GM19328 (cell line): ENCODE measurements at regions not wholly inside any gene's neighbourhood (a gene's known extent, or its start where the extent isn't known, plus 50 kb on each side); places are given as distances from the start of the nearest gene placed in this dataset.
"Not testable (repeated sequence)": the region's sequence is repeated elsewhere in the genome, so short reads cannot be mapped to it uniquely, and the experiment has no call there.

Source experiments
- ATAC-seq: cut with Tn5 transposase; IDR thresholded peaks from one replicate; pipeline ENCODE4 v1.9.1; 2021; ENCODE audit warnings: mild to moderate bottlenecking, moderate library complexity; ENCODE audit not compliant: unreplicated experiment

- ATAC-seq: no peak
Measured at GRCh38 chr13:61358599-61358998, 57.0 kb downstream of the PCDH20 start.

- ATAC-seq: no peak
Measured at GRCh38 chr13:61350341-61350740, 65.3 kb downstream of the PCDH20 start.

GRCh38 chr13:61339054-61339621 lies 76.5 kb downstream of the PCDH20 start:
- no peak for ATAC-seq

GRCh38 chr13:61316647-61317046 lies 99.0 kb downstream of the PCDH20 start:
- no peak for ATAC-seq

GRCh38 chr13:61294467-61295191 lies 121.0 kb downstream of the PCDH20 start:
- no peak for ATAC-seq

GRCh38 chr13:61286148-61286745 lies 129.4 kb downstream of the PCDH20 start:
- no peak for ATAC-seq

GRCh38 chr13:61277586-61278276 lies 137.9 kb downstream of the PCDH20 start:
- no peak for ATAC-seq

GRCh38 chr13:61277088-61277487 lies 138.6 kb downstream of the PCDH20 start:
- ATAC-seq: no peak

- no peak for ATAC-seq
Measured at GRCh38 chr13:61276401-61276800, 139.2 kb downstream of the PCDH20 start.

GRCh38 chr13:61275736-61276135 lies 139.9 kb downstream of the PCDH20 start:
- no peak for ATAC-seq

GRCh38 chr13:61275251-61275650 lies 140.4 kb downstream of the PCDH20 start:
- ATAC-seq: no peak

GRCh38 chr13:61266896-61267295 lies 148.8 kb downstream of the PCDH20 start:
- ATAC-seq: not testable (repeated sequence)

GRCh38 chr13:61261746-61262472 lies 153.7 kb downstream of the PCDH20 start:
- ATAC-seq: no peak

GRCh38 chr13:61258185-61258584 lies 157.5 kb downstream of the PCDH20 start:
- ATAC-seq: no peak

GRCh38 chr13:61255040-61255796 lies 160.4 kb downstream of the PCDH20 start:
- no peak for ATAC-seq

- ATAC-seq: peak; percentile 86
Measured at GRCh38 chr13:61253105-61253877, 162.4 kb downstream of the PCDH20 start.

GRCh38 chr13:61252213-61252612 lies 163.4 kb downstream of the PCDH20 start:
- no peak for ATAC-seq

- ATAC-seq: peak; percentile 94
Measured at GRCh38 chr13:61247149-61247936, 168.3 kb downstream of the PCDH20 start.

GRCh38 chr13:61246351-61246750 lies 169.3 kb downstream of the PCDH20 start:
- no peak for ATAC-seq
